ENCODE measurements at regions not wholly inside any gene's neighbourhood (a gene's known extent, or its start where the extent isn't known, plus 50 kb on each side); places are given as distances from the start of the nearest gene placed in this dataset.
"Not testable (repeated sequence)": the region's sequence is repeated elsewhere in the genome, so short reads cannot be mapped to it uniquely, and the experiment has no call there.

GRCh38 chr3:59372346-59372745 is 322.5 kb upstream of the CFAP20DC start:
- Mint-ChIP-seq H3K27me3 (no peaks in the 10 kb centered on the region), H3K36me3 (ENCODE audit: low read depth) (peaks cover under 1% of the 10 kb centered on the region), H3K4me3 (no peak overlapping the region), H3K27ac (no peak overlapping the region), H3K4me1 (peaks cover 1% of the 10 kb centered on the region)
- no peak for ATAC-seq
- H3K9me3 ChIP-seq (ENCODE audit: control insufficient read depth, low read length, poor library complexity, severe bottlenecking): no peaks in the 10 kb centered on the region
- no peak for DNase-seq

GRCh38 chr3:59368900-59369675 is 319.3 kb upstream of the CFAP20DC start:
- DNase-seq (no peak), ATAC-seq (no peak)
- Mint-ChIP-seq H3K27ac (no peak overlapping the region), H3K4me3 (no peak overlapping the region), H3K27me3 (no peaks in the 10 kb centered on the region), H3K4me1 (peaks cover 6% of the 10 kb centered on the region), H3K36me3 (ENCODE audit: low read depth) (peaks cover 2% of the 10 kb centered on the region)
- H3K9me3 ChIP-seq (ENCODE audit: control insufficient read depth, low read length, poor library complexity, severe bottlenecking): no peaks in the 10 kb centered on the region

- ATAC-seq (no peak), DNase-seq (no peak)
- Mint-ChIP-seq H3K36me3 (ENCODE audit: low read depth) (peaks cover 2% of the 10 kb centered on the region), H3K27me3 (no peaks in the 10 kb centered on the region), H3K27ac (no peak overlapping the region), H3K4me1 (peaks cover 6% of the 10 kb centered on the region), H3K4me3 (no peak overlapping the region)
- H3K9me3 ChIP-seq (ENCODE audit: control insufficient read depth, low read length, poor library complexity, severe bottlenecking): no peaks in the 10 kb centered on the region
Measured at GRCh38 chr3:59367150-59367549, 317.3 kb upstream of the CFAP20DC start.

GRCh38 chr3:59366218-59366617 is 316.4 kb upstream of the CFAP20DC start:
- no peak overlapping the region for H3K27ac Mint-ChIP-seq
- ATAC-seq (no peak), DNase-seq (no peak)
- no peak overlapping the region for H3K4me3 Mint-ChIP-seq
- H3K9me3 ChIP-seq (ENCODE audit: control insufficient read depth, low read length, poor library complexity, severe bottlenecking): no peaks in the 10 kb centered on the region
- peaks cover 6% of the 10 kb centered on the region for H3K4me1 Mint-ChIP-seq
- H3K27me3 Mint-ChIP-seq: no peaks in the 10 kb centered on the region
- H3K36me3 Mint-ChIP-seq (ENCODE audit: low read depth): peaks cover 2% of the 10 kb centered on the region

GRCh38 chr3:59364496-59364895 is 314.7 kb upstream of the CFAP20DC start:
- no peaks in the 10 kb centered on the region for H3K9me3 ChIP-seq (ENCODE audit: control insufficient read depth, low read length, poor library complexity, severe bottlenecking)
- H3K4me3 Mint-ChIP-seq: no peak overlapping the region
- peaks cover 6% of the 10 kb centered on the region for H3K4me1 Mint-ChIP-seq
- ATAC-seq: no peak
- no peak for DNase-seq
- H3K36me3 Mint-ChIP-seq (ENCODE audit: low read depth): peaks cover 4% of the 10 kb centered on the region
- no peaks in the 10 kb centered on the region for H3K27me3 Mint-ChIP-seq
- no peak overlapping the region for H3K27ac Mint-ChIP-seq

- not testable (repeated sequence) for H3K9me3 ChIP-seq (ENCODE audit: control insufficient read depth, low read length, poor library complexity, severe bottlenecking); ATAC-seq; H3K4me3 Mint-ChIP-seq; H3K27ac Mint-ChIP-seq; H3K36me3 Mint-ChIP-seq (ENCODE audit: low read depth); H3K4me1 Mint-ChIP-seq; DNase-seq; H3K27me3 Mint-ChIP-seq
Measured at GRCh38 chr3:59360312-59360711, 310.5 kb upstream of the CFAP20DC start.

GRCh38 chr3:59341459-59341858 is 291.6 kb upstream of the CFAP20DC start:
- H3K4me1 Mint-ChIP-seq: peaks cover 12% of the 10 kb centered on the region
- H3K27me3 Mint-ChIP-seq: no peaks in the 10 kb centered on the region
- H3K27ac Mint-ChIP-seq: no peak overlapping the region
- DNase-seq: no peak
- H3K4me3 Mint-ChIP-seq: no peak overlapping the region
- ATAC-seq: no peak
- H3K36me3 Mint-ChIP-seq (ENCODE audit: low read depth): no peaks in the 10 kb centered on the region
- H3K9me3 ChIP-seq (ENCODE audit: control insufficient read depth, low read length, poor library complexity, severe bottlenecking): no peaks in the 10 kb centered on the region

- Mint-ChIP-seq H3K4me1 (peaks cover 12% of the 10 kb centered on the region), H3K36me3 (ENCODE audit: low read depth) (no peaks in the 10 kb centered on the region), H3K27ac (peak overlapping the region; percentile 35), H3K27me3 (no peaks in the 10 kb centered on the region), H3K4me3 (no peak overlapping the region)
- ATAC-seq: no peak
- DNase-seq: no peak
- H3K9me3 ChIP-seq (ENCODE audit: control insufficient read depth, low read length, poor library complexity, severe bottlenecking): no peaks in the 10 kb centered on the region
Measured at GRCh38 chr3:59339818-59340217, 290.0 kb upstream of the CFAP20DC start.

- no peaks in the 10 kb centered on the region for H3K9me3 ChIP-seq (ENCODE audit: control insufficient read depth, low read length, poor library complexity, severe bottlenecking)
- H3K4me3 Mint-ChIP-seq: no peak overlapping the region
- ATAC-seq: no peak
- no peaks in the 10 kb centered on the region for H3K27me3 Mint-ChIP-seq
- no peak for DNase-seq
- no peak overlapping the region for H3K27ac Mint-ChIP-seq
- no peaks in the 10 kb centered on the region for H3K36me3 Mint-ChIP-seq (ENCODE audit: low read depth)
- H3K4me1 Mint-ChIP-seq: peaks cover 12% of the 10 kb centered on the region
Measured at GRCh38 chr3:59338934-59339333, 289.1 kb upstream of the CFAP20DC start.

- no peaks in the 10 kb centered on the region for H3K9me3 ChIP-seq (ENCODE audit: control insufficient read depth, low read length, poor library complexity, severe bottlenecking)
- Mint-ChIP-seq H3K27me3 (no peaks in the 10 kb centered on the region), H3K36me3 (ENCODE audit: low read depth) (no peaks in the 10 kb centered on the region), H3K4me3 (no peak overlapping the region), H3K27ac (no peak overlapping the region), H3K4me1 (peaks cover 5% of the 10 kb centered on the region)
- no peak for ATAC-seq
- no peak for DNase-seq
Measured at GRCh38 chr3:59335338-59335737, 285.5 kb upstream of the CFAP20DC start.

- no peaks in the 10 kb centered on the region for H3K9me3 ChIP-seq (ENCODE audit: control insufficient read depth, low read length, poor library complexity, severe bottlenecking)
- H3K4me1 Mint-ChIP-seq: peaks cover 2% of the 10 kb centered on the region
- no peak overlapping the region for H3K27ac Mint-ChIP-seq
- H3K4me3 Mint-ChIP-seq: no peak overlapping the region
- no peaks in the 10 kb centered on the region for H3K36me3 Mint-ChIP-seq (ENCODE audit: low read depth)
- DNase-seq (no peak), ATAC-seq (no peak)
- H3K27me3 Mint-ChIP-seq: no peaks in the 10 kb centered on the region
Measured at GRCh38 chr3:59334585-59334984, 284.8 kb upstream of the CFAP20DC start.

- H3K36me3 Mint-ChIP-seq (ENCODE audit: low read depth): no peaks in the 10 kb centered on the region
- no peak overlapping the region for H3K4me3 Mint-ChIP-seq
- DNase-seq (no peak), ATAC-seq (no peak)
- no peak overlapping the region for H3K27ac Mint-ChIP-seq
- no peaks in the 10 kb centered on the region for H3K9me3 ChIP-seq (ENCODE audit: control insufficient read depth, low read length, poor library complexity, severe bottlenecking)
- no peaks in the 10 kb centered on the region for H3K4me1 Mint-ChIP-seq
- no peaks in the 10 kb centered on the region for H3K27me3 Mint-ChIP-seq
Measured at GRCh38 chr3:59327376-59327808, 277.6 kb upstream of the CFAP20DC start.

- no peak for DNase-seq
- no peak overlapping the region for H3K4me3 Mint-ChIP-seq
- no peak overlapping the region for H3K27ac Mint-ChIP-seq
- no peaks in the 10 kb centered on the region for H3K4me1 Mint-ChIP-seq
- no peaks in the 10 kb centered on the region for H3K36me3 Mint-ChIP-seq (ENCODE audit: low read depth)
- no peaks in the 10 kb centered on the region for H3K9me3 ChIP-seq (ENCODE audit: control insufficient read depth, low read length, poor library complexity, severe bottlenecking)
- no peak for ATAC-seq
- H3K27me3 Mint-ChIP-seq: no peaks in the 10 kb centered on the region
Measured at GRCh38 chr3:59326246-59327024, 276.6 kb upstream of the CFAP20DC start.

Measured in T-helper 17 cell (primary cell).